OCI-LY1 (cell line): ENCODE measurements at regions not wholly inside any gene's neighbourhood (a gene's known extent, or its start where the extent isn't known, plus 50 kb on each side); places are given as distances from the start of the nearest gene placed in this dataset.

Source experiments
- H2AFZ ChIP-seq: fragments of 200-600 bp; sonication (generic), shearing (Covaris generic); 2 replicates; pipeline ENCODE4 v1.6.0; 2014; ENCODE audit warnings: antibody characterized with exemption, mild to moderate bottlenecking, low read length
- H3F3A ChIP-seq: fragments of 200-600 bp; sonication (generic), shearing (Covaris generic); 2 replicates; pipeline ENCODE4 v1.6.0; 2014; ENCODE audit warnings: mild to moderate bottlenecking, antibody characterized with exemption, low read length, moderate library complexity; ENCODE audit not compliant: insufficient read depth
- H3K27ac ChIP-seq: fragments of 200-600 bp; sonication (generic); 2 replicates; pipeline ENCODE4 v1.5.1; 2014; ENCODE audit warnings: low read length, mixed run types, mild to moderate bottlenecking, low read depth; ENCODE audit not compliant: poor library complexity, severe bottlenecking
- H3K27me3 ChIP-seq: fragments of 200-600 bp; sonication (generic); 2 replicates; pipeline ENCODE4 v1.6.0; 2014; ENCODE audit warnings: antibody characterized with exemption, mild to moderate bottlenecking, low read length, moderate library complexity; ENCODE audit not compliant: insufficient read depth
- H3K36me3 ChIP-seq: fragments of 200-600 bp; sonication (generic); 2 replicates; pipeline ENCODE4 v1.6.1; 2014; ENCODE audit warnings: mild to moderate bottlenecking, antibody characterized with exemption, low read length, moderate library complexity, mixed read lengths; ENCODE audit not compliant: insufficient read depth
- H3K4me1 ChIP-seq: fragments of 200-600 bp; sonication (generic); 2 replicates; pipeline ENCODE4 v1.5.1; 2014; ENCODE audit warnings: mild to moderate bottlenecking, low read length, moderate library complexity; ENCODE audit not compliant: insufficient read depth, severe bottlenecking
- H3K4me2 ChIP-seq: fragments of 200-600 bp; sonication (generic), shearing (Covaris generic); 2 replicates; pipeline ENCODE4 v1.6.1; 2014; ENCODE audit warnings: low read length
- H3K4me3 ChIP-seq: fragments of 200-600 bp; sonication (generic); 2 replicates; pipeline ENCODE4 v1.5.1; 2014; ENCODE audit warnings: low read length, low read depth, mild to moderate bottlenecking, mixed read lengths; ENCODE audit not compliant: poor library complexity, severe bottlenecking
- H3K79me2 ChIP-seq: fragments of 200-600 bp; shearing (Covaris generic); 2 replicates; pipeline ENCODE4 v1.6.1; 2016; ENCODE audit warnings: mixed run types, low read length, mixed read lengths; ENCODE audit not compliant: insufficient read depth
- H3K9ac ChIP-seq: fragments of 200-600 bp; sonication (generic), shearing (Covaris generic); 2 replicates; pipeline ENCODE4 v1.6.1; 2014; ENCODE audit warnings: mild to moderate bottlenecking, low read length, mixed read lengths
- H3K9me2 ChIP-seq: fragments of 200-600 bp; sonication (generic), shearing (Covaris generic); 2 replicates; pipeline ENCODE4 v1.6.1; 2014; ENCODE audit warnings: low read depth, mild to moderate bottlenecking, low read length, mixed read lengths
- H3K9me3 ChIP-seq: fragments of 200-600 bp; shearing (Covaris generic); 2 replicates; pipeline ENCODE4 v1.6.1; 2014; ENCODE audit warnings: low read length, mixed read lengths
- H4K20me1 ChIP-seq: fragments of 200-600 bp; sonication (generic), shearing (Covaris generic); 2 replicates; pipeline ENCODE4 v1.6.0; 2016; ENCODE audit warnings: mild to moderate bottlenecking, low read length; ENCODE audit not compliant: insufficient read depth
- EZH2 ChIP-seq: fragments of 200-600 bp; sonication (generic), shearing (Covaris generic); IDR thresholded peaks from 2 replicates; pipeline ENCODE4 v1.8.0; 2017; ENCODE audit warnings: borderline replicate concordance, mixed run types, mild to moderate bottlenecking, antibody characterized with exemption, low read length, moderate library complexity, mixed read lengths
- TF ChIP-seq, protein P1 (sequence below): fragments of 200-600 bp; sonication (generic), shearing (Covaris generic); IDR thresholded peaks from 2 replicates; pipeline ENCODE4 v1.5.1; 2017; ENCODE audit warnings: mild to moderate bottlenecking, antibody characterized with exemption, low read length, moderate library complexity, mixed read lengths

DNA sequence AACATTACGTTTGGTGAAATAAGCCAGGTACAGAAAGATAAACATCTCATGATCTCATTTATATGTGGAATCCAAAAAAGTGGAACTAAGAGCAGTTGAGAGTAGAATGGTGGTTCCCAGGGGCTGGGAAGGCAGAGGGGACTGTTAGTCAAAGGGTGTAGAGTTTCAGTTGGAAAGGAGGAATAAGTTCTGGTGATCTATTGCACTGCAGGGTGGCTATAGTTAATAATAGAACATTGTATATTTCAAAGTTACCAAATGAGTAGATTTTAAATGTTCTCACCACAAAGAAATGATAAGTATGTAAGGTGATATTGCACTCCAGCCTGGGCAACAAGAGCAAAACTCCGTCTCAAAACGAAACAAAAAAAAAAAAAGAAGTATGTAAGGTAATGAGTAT, 260.1 kb upstream of the RAB6C start:
- H3K9ac ChIP-seq = no peak overlapping the region
- H3K27me3 ChIP-seq = no peaks in the 10 kb centered on the region
- TF ChIP-seq, protein P1, sequence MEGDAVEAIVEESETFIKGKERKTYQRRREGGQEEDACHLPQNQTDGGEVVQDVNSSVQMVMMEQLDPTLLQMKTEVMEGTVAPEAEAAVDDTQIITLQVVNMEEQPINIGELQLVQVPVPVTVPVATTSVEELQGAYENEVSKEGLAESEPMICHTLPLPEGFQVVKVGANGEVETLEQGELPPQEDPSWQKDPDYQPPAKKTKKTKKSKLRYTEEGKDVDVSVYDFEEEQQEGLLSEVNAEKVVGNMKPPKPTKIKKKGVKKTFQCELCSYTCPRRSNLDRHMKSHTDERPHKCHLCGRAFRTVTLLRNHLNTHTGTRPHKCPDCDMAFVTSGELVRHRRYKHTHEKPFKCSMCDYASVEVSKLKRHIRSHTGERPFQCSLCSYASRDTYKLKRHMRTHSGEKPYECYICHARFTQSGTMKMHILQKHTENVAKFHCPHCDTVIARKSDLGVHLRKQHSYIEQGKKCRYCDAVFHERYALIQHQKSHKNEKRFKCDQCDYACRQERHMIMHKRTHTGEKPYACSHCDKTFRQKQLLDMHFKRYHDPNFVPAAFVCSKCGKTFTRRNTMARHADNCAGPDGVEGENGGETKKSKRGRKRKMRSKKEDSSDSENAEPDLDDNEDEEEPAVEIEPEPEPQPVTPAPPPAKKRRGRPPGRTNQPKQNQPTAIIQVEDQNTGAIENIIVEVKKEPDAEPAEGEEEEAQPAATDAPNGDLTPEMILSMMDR = no peak
- no peak for TF ChIP-seq EZH2
- H3K4me3 ChIP-seq = no peak overlapping the region
- H3K4me2 ChIP-seq = no peak overlapping the region
- no peaks in the 10 kb centered on the region for H4K20me1 ChIP-seq
- no peak overlapping the region for H2AFZ ChIP-seq
- no peaks in the 10 kb centered on the region for H3K9me3 ChIP-seq
- H3K27ac ChIP-seq = no peak overlapping the region
- no peaks in the 10 kb centered on the region for H3F3A ChIP-seq
- no peaks in the 10 kb centered on the region for H3K36me3 ChIP-seq
- no peaks in the 10 kb centered on the region for H3K4me1 ChIP-seq
- H3K79me2 ChIP-seq = no peaks in the 10 kb centered on the region
- H3K9me2 ChIP-seq = no peaks in the 10 kb centered on the region

DNA sequence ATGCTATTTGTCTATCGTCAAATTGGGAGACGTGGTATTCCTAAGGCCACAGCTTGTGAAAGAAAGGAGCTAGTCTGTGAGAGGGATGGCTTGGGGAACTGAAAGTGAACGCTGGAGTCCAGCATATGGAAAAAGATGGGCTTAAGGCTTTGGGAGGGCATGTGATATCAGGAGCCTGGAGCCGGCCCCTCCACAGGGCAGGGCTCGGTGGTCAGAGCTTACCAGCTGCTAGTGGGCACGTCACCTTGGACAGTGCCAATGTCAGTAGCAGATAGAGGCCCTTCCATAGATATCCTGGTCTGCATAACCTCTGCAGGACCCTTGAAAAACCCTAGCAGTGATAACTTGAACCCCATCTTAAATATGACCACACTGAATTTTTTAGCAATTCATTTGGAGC, 259.1 kb upstream of the RAB6C start:
- H3K27me3 ChIP-seq = no peaks in the 10 kb centered on the region
- H3K27ac ChIP-seq = no peak overlapping the region
- H3K36me3 ChIP-seq = no peaks in the 10 kb centered on the region
- H3K9me3 ChIP-seq = no peaks in the 10 kb centered on the region
- no peak overlapping the region for H3K4me2 ChIP-seq
- H3F3A ChIP-seq = no peaks in the 10 kb centered on the region
- no peaks in the 10 kb centered on the region for H4K20me1 ChIP-seq
- no peaks in the 10 kb centered on the region for H3K4me1 ChIP-seq
- no peak overlapping the region for H2AFZ ChIP-seq
- TF ChIP-seq EZH2 = no peak
- TF ChIP-seq, protein P1 = no peak
- H3K4me3 ChIP-seq = no peak overlapping the region
- no peaks in the 10 kb centered on the region for H3K79me2 ChIP-seq
- no peak overlapping the region for H3K9ac ChIP-seq
- no peaks in the 10 kb centered on the region for H3K9me2 ChIP-seq

DNA sequence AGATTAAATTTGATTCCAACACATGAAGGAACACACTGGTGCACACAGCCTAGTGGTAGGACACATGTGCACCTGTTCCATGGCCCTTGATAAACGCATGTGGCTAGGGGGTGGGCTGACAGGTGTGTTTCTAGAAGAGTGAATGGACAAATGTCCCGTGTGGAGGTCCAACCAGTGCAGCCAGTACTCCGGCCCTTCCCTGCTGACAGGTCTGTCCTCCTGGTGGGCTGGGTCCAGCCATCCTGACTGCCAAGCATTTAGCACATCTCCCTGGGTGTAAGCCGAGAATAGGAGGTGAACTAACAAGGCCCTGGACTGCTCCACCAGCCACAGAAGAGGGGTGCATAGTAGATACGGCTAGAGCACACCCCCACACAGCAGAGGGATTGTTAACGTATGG, 258.7 kb upstream of the RAB6C start:
- H3K4me2 ChIP-seq = no peak overlapping the region
- H3K79me2 ChIP-seq = no peaks in the 10 kb centered on the region
- TF ChIP-seq, protein P1 = no peak
- TF ChIP-seq EZH2 = no peak
- H3K36me3 ChIP-seq = no peaks in the 10 kb centered on the region
- H3K27me3 ChIP-seq = no peaks in the 10 kb centered on the region
- no peaks in the 10 kb centered on the region for H4K20me1 ChIP-seq
- no peak overlapping the region for H3K27ac ChIP-seq
- H3K9me2 ChIP-seq = no peaks in the 10 kb centered on the region
- no peak overlapping the region for H2AFZ ChIP-seq
- H3F3A ChIP-seq = no peaks in the 10 kb centered on the region
- no peaks in the 10 kb centered on the region for H3K4me1 ChIP-seq
- no peak overlapping the region for H3K9ac ChIP-seq
- H3K4me3 ChIP-seq = no peak overlapping the region
- H3K9me3 ChIP-seq = no peaks in the 10 kb centered on the region
